Lung (tissue), 11 donors: ENCODE measurements at regions not wholly inside any gene's neighbourhood (a gene's known extent, or its start where the extent isn't known, plus 50 kb on each side); places are given as distances from the start of the nearest gene placed in this dataset.

Source experiments
- ATAC-seq: fragments of 200-7000 bp; cut with Tn5 transposase; one replicate; pipeline ENCODE4 v1.9.1; 2020; ENCODE audit warnings: moderate number of reproducible peaks; ENCODE audit not compliant: insufficient read depth, low FRiP score
- DNase-seq, 3 donors: peaks; one replicate each; pipeline ENCODE4 v3.0.0-alpha.2; 2013 to 2017
- H3K27ac ChIP-seq, 2 donors: one replicate each; pipeline ENCODE4 v1.5.1; 2013; ENCODE audit warnings: mild to moderate bottlenecking in 2 of 2, moderate library complexity in 2 of 2, control low read depth in 1 of 2, inconsistent platforms in 1 of 2, low read depth in 1 of 2, low read length in 1 of 2
- H3K27me3 ChIP-seq, 3 donors: one replicate each; pipeline ENCODE4 v1.5.1; 2013; ENCODE audit warnings: low read length in 2 of 3; ENCODE audit not compliant: control insufficient read depth in 3 of 3, insufficient read depth in 3 of 3
- H3K36me3 ChIP-seq, 4 donors: one replicate each; pipeline ENCODE4 v1.5.1; 2013; ENCODE audit warnings: low read length in 4 of 4, mild to moderate bottlenecking in 1 of 4, moderate library complexity in 1 of 4; ENCODE audit not compliant: control insufficient read depth in 4 of 4, insufficient read depth in 4 of 4
- H3K4me1 ChIP-seq, 5 donors: one replicate each; pipeline ENCODE4 v1.5.1; 2013; ENCODE audit warnings: low read length in 5 of 5, mild to moderate bottlenecking in 2 of 5, moderate library complexity in 1 of 5; ENCODE audit not compliant: control insufficient read depth in 5 of 5, insufficient read depth in 5 of 5
- H3K4me3 ChIP-seq: one replicate; pipeline ENCODE4 v1.5.1; 2013; ENCODE audit warnings: mild to moderate bottlenecking, control low read depth, moderate library complexity
- H3K9ac ChIP-seq, 2 donors: one replicate each; pipeline ENCODE4 v1.5.1; 2013; ENCODE audit warnings: low read length in 2 of 2, control low read depth in 1 of 2; ENCODE audit not compliant: insufficient read depth in 1 of 2
- H3K9me3 ChIP-seq, 4 donors: one replicate each; pipeline ENCODE4 v1.5.1; 2013; ENCODE audit warnings: low read length in 3 of 4, mild to moderate bottlenecking in 1 of 4, moderate library complexity in 1 of 4; ENCODE audit not compliant: control insufficient read depth in 4 of 4, insufficient read depth in 3 of 4
- CTCF ChIP-seq: IDR thresholded peaks from 2 replicates; pipeline ENCODE4 v1.5.1; 2012; ENCODE audit warnings: mild to moderate bottlenecking; ENCODE audit errors: control extremely low read depth, extremely low read depth
- WGBS, 2 donors: extraction: QIAGEN DNeasy Blood & Tissue Kit; methylation state at CpG; one replicate each; pipeline ENCODE4 v1.1.7; 2013; 5-methylcytosine and 5-hydroxymethylcytosine counted together
- donor health status: control.
- donor health status: control.
- donor health status: Bipolar disorder and iron deficiency.
- donor health status: healthy.
- donor health status: DM: yes; HTN: yes; CAD: no.

GRCh38 chr5:163976696-163977095 is 471.3 kb downstream of the MAT2B start:
- no peaks in the 10 kb centered on the region for H3K27me3 ChIP-seq
- peaks cover 0 to 3% (median 0%) of the 10 kb centered on the region in 4 donors for H3K9me3 ChIP-seq
- ATAC-seq (no peak), DNase-seq (no peak)
- TF ChIP-seq CTCF = no peak
- no peaks in the 10 kb centered on the region for H3K4me1 ChIP-seq
- H3K36me3 ChIP-seq = no peaks in the 10 kb centered on the region
- H3K27ac ChIP-seq = no peak overlapping the region
- WGBS, 2 donors = 67 to 84% methylated on average over 3 of the region's 3 CpGs
- no peak overlapping the region for H3K4me3 ChIP-seq
- no peak overlapping the region for H3K9ac ChIP-seq

GRCh38 chr5:163978897-163979296 is 473.5 kb downstream of the MAT2B start:
- 55 to 71% methylated on average over 5 of the region's 5 CpGs for WGBS, 2 donors
- H3K4me3 ChIP-seq = no peak overlapping the region
- H3K27ac ChIP-seq = no peak overlapping the region
- peaks cover 0 to 3% (median 0%) of the 10 kb centered on the region in 4 donors for H3K9me3 ChIP-seq
- H3K9ac ChIP-seq = no peak overlapping the region
- no peaks in the 10 kb centered on the region for H3K27me3 ChIP-seq
- no peak for ATAC-seq
- H3K36me3 ChIP-seq = no peaks in the 10 kb centered on the region
- DNase-seq = no peak
- no peak for TF ChIP-seq CTCF
- no peaks in the 10 kb centered on the region for H3K4me1 ChIP-seq

- 42 to 75% methylated on average over 4 of the region's 4 CpGs for WGBS, 2 donors
- H3K4me3 ChIP-seq = no peak overlapping the region
Observed at GRCh38 chr5:163988566-163988965, 483.1 kb downstream of the MAT2B start.

More at GRCh38 chr5:163988566-163988965, 483.1 kb downstream of the MAT2B start:
- DNase-seq (no peak), ATAC-seq (no peak)
- no peak for TF ChIP-seq CTCF
- Histone ChIP-seq H3K9ac (no peak overlapping the region), H3K9me3 (no peaks in the 10 kb centered on the region), H3K27me3 (no peaks in the 10 kb centered on the region), H3K36me3 (no peaks in the 10 kb centered on the region), H3K27ac (no peak overlapping the region), H3K4me1 (no peaks in the 10 kb centered on the region)
